PC-9 (cell line): ENCODE measurements at regions not wholly inside any gene's neighbourhood (a gene's known extent, or its start where the extent isn't known, plus 50 kb on each side); places are given as distances from the start of the nearest gene placed in this dataset.

Experiments used
- CTCF ChIP-seq: fragments of 200-600 bp; sonication (generic); conservative IDR thresholded peaks from 2 replicates; pipeline ENCODE4 v1.6.1; 2017; ENCODE audit warnings: mixed run types, antibody characterized with exemption, mild to moderate bottlenecking, moderate library complexity
- EZH2 ChIP-seq: fragments of 200-600 bp; sonication (generic); IDR thresholded peaks from 2 replicates; pipeline ENCODE4 v1.8.0; 2017; ENCODE audit warnings: antibody characterized with exemption, low read depth

GRCh38 chr2:104685591-104685990 lies 168.3 kb upstream of the POU3F3 start:
- TF ChIP-seq CTCF (no peak), EZH2 (no peak)
